IMR-90 (cell line): ENCODE measurements at regions not wholly inside any gene's neighbourhood (a gene's known extent, or its start where the extent isn't known, plus 50 kb on each side); places are given as distances from the start of the nearest gene placed in this dataset.

Source experiments
- ATAC-seq: fragments of 200-7000 bp; cut with Tn5 transposase; 2 replicates; pipeline ENCODE4 v1.9.1; 2020; ENCODE audit warnings: low read depth, mild to moderate bottlenecking, moderate library complexity
- BruUV-seq: library from RNA; stranded (reverse); fragments of 400-500 nt; replicated peaks from 2 replicates; lab custom pipeline; 2021; lab: Mats Ljungman, UMichigan
- CTCF ChIA-PET: fragments of 300-600 bp; formaldehyde crosslinking; extraction: SDS; loops from one replicate; lab custom pipeline; 2021; ENCODE audit warnings: antibody characterized with exemption; lab: Yijun Ruan, JAX
- POLR2A ChIA-PET: fragments of 300-600 bp; sonication (Branson Sonifier 250); formaldehyde crosslinking; loops from one replicate; lab custom pipeline; 2022; ENCODE audit warnings: antibody characterized with exemption; ENCODE audit not compliant: unreplicated experiment; lab: Charles Lee
- DNase-seq: peaks from one replicate; pipeline ENCODE4 v3.0.0; 2013
- H2AFZ ChIP-seq: replicated peaks from 2 replicates; pipeline ENCODE3; 2013; ENCODE audit warnings: low read length, mild to moderate bottlenecking; ENCODE audit not compliant: poor library complexity
- H2AK5ac ChIP-seq: 2 replicates; pipeline ENCODE4 v1.6.1; 2013; ENCODE audit warnings: low read depth, low read length, inconsistent platforms
- H2AK9ac ChIP-seq: replicated peaks from 2 replicates; pipeline ENCODE3; 2013; ENCODE audit warnings: mild to moderate bottlenecking, low read depth, low read length, moderate library complexity; ENCODE audit not compliant: poor library complexity
- H2BK120ac ChIP-seq: 2 replicates; pipeline ENCODE4 v1.6.1; 2013; ENCODE audit warnings: low read depth, low read length, inconsistent platforms
- H2BK15ac ChIP-seq: 3 replicates; pipeline ENCODE4 v1.6.1; 2013; ENCODE audit warnings: low read depth, low read length, inconsistent platforms
- H2BK20ac ChIP-seq: 2 replicates; pipeline ENCODE4 v1.6.1; 2013; ENCODE audit warnings: low read depth, mild to moderate bottlenecking, inconsistent platforms, low read length, moderate library complexity
- H2BK5ac ChIP-seq: 2 replicates; pipeline ENCODE4 v1.6.1; 2013; ENCODE audit warnings: mild to moderate bottlenecking, low read depth, low read length, inconsistent platforms; ENCODE audit not compliant: poor library complexity, severe bottlenecking
- H3K14ac ChIP-seq: replicated peaks from 2 replicates; pipeline ENCODE4 v1.6.1; 2013; ENCODE audit warnings: low read depth, low read length, inconsistent platforms
- H3K18ac ChIP-seq: 2 replicates; pipeline ENCODE4 v1.6.1; 2013; ENCODE audit warnings: low read depth, low read length, control low read depth
- H3K23ac ChIP-seq: 2 replicates; pipeline ENCODE4 v1.6.1; 2013; ENCODE audit warnings: low read depth, low read length, inconsistent platforms
- H3K27ac ChIP-seq: 2 replicates; pipeline ENCODE4 v1.5.1; 2013; ENCODE audit warnings: mild to moderate bottlenecking, control low read depth, low read length; ENCODE audit not compliant: insufficient read depth
- H3K27me3 ChIP-seq: 2 replicates; pipeline ENCODE4 v1.6.1; 2013; ENCODE audit warnings: low read length; ENCODE audit not compliant: control insufficient read depth, insufficient read depth
- H3K36me3 ChIP-seq: 2 replicates; pipeline ENCODE4 v1.6.1; 2013; ENCODE audit warnings: low read length, mixed read lengths; ENCODE audit not compliant: control insufficient read depth, insufficient read depth
- H3K4ac ChIP-seq: 2 replicates; pipeline ENCODE4 v1.6.1; 2013; ENCODE audit warnings: low read depth, low read length, inconsistent platforms
- H3K4me1 ChIP-seq: 2 replicates; pipeline ENCODE4 v1.6.1; 2013; ENCODE audit warnings: low read length, mixed read lengths; ENCODE audit not compliant: control insufficient read depth, insufficient read depth
- H3K4me2 ChIP-seq: 2 replicates; pipeline ENCODE4 v1.6.1; 2013; ENCODE audit warnings: low read depth, mild to moderate bottlenecking, control low read depth, low read length, moderate library complexity
- H3K4me3 ChIP-seq: 2 replicates; pipeline ENCODE4 v1.5.1; 2013; ENCODE audit warnings: low read depth, mild to moderate bottlenecking, control low read depth, low read length, moderate library complexity; ENCODE audit not compliant: insufficient read depth
- H3K56ac ChIP-seq: 2 replicates; pipeline ENCODE4 v1.6.1; 2013; ENCODE audit warnings: low read length, inconsistent platforms; ENCODE audit not compliant: insufficient read depth; ENCODE audit errors: extremely low read depth
- H3K79me1 ChIP-seq, 2 experiments: 2 replicates each; pipeline ENCODE4 v1.6.1; 2013; ENCODE audit warnings: low read length in 2 of 2, inconsistent platforms in 1 of 2, low read depth in 1 of 2
- H3K9ac ChIP-seq: 2 replicates; pipeline ENCODE4 v1.6.1; 2013; ENCODE audit warnings: low read depth, low read length, control low read depth
- H3K9me1 ChIP-seq: 2 replicates; pipeline ENCODE4 v1.6.1; 2013; ENCODE audit warnings: low read length, inconsistent platforms; ENCODE audit not compliant: insufficient read depth
- H3K9me3 ChIP-seq: 2 replicates; pipeline ENCODE4 v1.6.1; 2013; ENCODE audit warnings: low read length; ENCODE audit not compliant: control insufficient read depth, insufficient read depth
- H4K20me1 ChIP-seq: 2 replicates; pipeline ENCODE4 v1.6.1; 2013; ENCODE audit warnings: low read length, inconsistent platforms; ENCODE audit not compliant: insufficient read depth
- H4K5ac ChIP-seq: 2 replicates; pipeline ENCODE4 v1.6.1; 2013; ENCODE audit warnings: mild to moderate bottlenecking, low read depth, low read length, control low read depth
- H4K8ac ChIP-seq, 2 experiments: 2 replicates each; pipeline ENCODE4 v1.6.1; 2013; ENCODE audit warnings: low read depth in 2 of 2, low read length in 2 of 2, control low read depth in 1 of 2, inconsistent platforms in 1 of 2
- H4K91ac ChIP-seq: 2 replicates; pipeline ENCODE4 v1.6.1; 2013; ENCODE audit warnings: low read depth, low read length, inconsistent platforms; ENCODE audit not compliant: insufficient read depth
- BHLHE40 ChIP-seq: fragments of 150-350 bp; IDR thresholded peaks from 2 replicates; pipeline ENCODE4 v1.6.1; 2016; ENCODE audit warnings: mild to moderate bottlenecking, low read depth, low read length
- CEBPB ChIP-seq: IDR thresholded peaks from 2 replicates; pipeline ENCODE4 v1.6.1; 2012; ENCODE audit warnings: low read depth, low read length, improper control_type of control experiment
- MAFK ChIP-seq: IDR thresholded peaks from 2 replicates; pipeline ENCODE4 v1.6.1; 2012; ENCODE audit warnings: low read depth, low read length, improper control_type of control experiment
- MXI1 ChIP-seq: IDR thresholded peaks from 2 replicates; pipeline ENCODE4 v1.6.1; 2012; ENCODE audit warnings: low read depth, mild to moderate bottlenecking, low read length, moderate library complexity, borderline replicate concordance
- NFE2L2 ChIP-seq: fragments of 150-350 bp; IDR thresholded peaks from 2 replicates; pipeline ENCODE4 v1.6.1; 2016; ENCODE audit warnings: low read depth, mild to moderate bottlenecking, low read length
- RAD21 ChIP-seq: IDR thresholded peaks from 2 replicates; pipeline ENCODE4 v1.6.1; 2012; ENCODE audit warnings: low read length, improper control_type of control experiment
- RCOR1 ChIP-seq: IDR thresholded peaks from 2 replicates; pipeline ENCODE4 v1.6.1; 2012; ENCODE audit warnings: mild to moderate bottlenecking, low read length, improper control_type of control experiment; ENCODE audit not compliant: insufficient replicate concordance
- RFX5 ChIP-seq: IDR thresholded peaks from 2 replicates; pipeline ENCODE4 v1.8.0; 2012; ENCODE audit warnings: low read depth, mild to moderate bottlenecking, low read length, moderate library complexity
- WGBS, 2 experiments: methylation state at CpG; one replicate each; pipeline versions ENCODE4 v1.1.5 to v1.1.7; 2013; ENCODE audit warnings: missing lambda C conversion rate in 2 of 2; ENCODE audit not compliant: insufficient read length in 1 of 2; ENCODE audit errors: extremely low coverage in 2 of 2; 5-methylcytosine and 5-hydroxymethylcytosine counted together
- dilution Hi-C: fragments of 300-500 bp; cut with HindIII; formaldehyde crosslinking; loops from one replicate; pipeline ENCODE4 v1.14.3; 2018; ENCODE audit warnings: low sequenced_read_pairs; ENCODE audit not compliant: unreplicated experiment
- in situ Hi-C: fragments of 300-500 bp; cut with MboI; formaldehyde crosslinking; loops from 3 replicates; pipeline ENCODE4 v1.14.3; 2019; ENCODE audit warnings: low sequenced_read_pairs, inconsistent platforms, mixed read lengths
- intact Hi-C: fragments of 100-400 bp; cut with micrococcal nuclease; formaldehyde crosslinking; loops from 2 replicates; pipeline ENCODE4 v1.10.0; 2022
- TF ChIP-seq, protein P1 (sequence below): fragments of 150-350 bp; IDR thresholded peaks from 2 replicates; pipeline ENCODE4 v1.6.1; 2016; ENCODE audit warnings: low read depth, mild to moderate bottlenecking, low read length, moderate library complexity, borderline replicate concordance

DNA sequence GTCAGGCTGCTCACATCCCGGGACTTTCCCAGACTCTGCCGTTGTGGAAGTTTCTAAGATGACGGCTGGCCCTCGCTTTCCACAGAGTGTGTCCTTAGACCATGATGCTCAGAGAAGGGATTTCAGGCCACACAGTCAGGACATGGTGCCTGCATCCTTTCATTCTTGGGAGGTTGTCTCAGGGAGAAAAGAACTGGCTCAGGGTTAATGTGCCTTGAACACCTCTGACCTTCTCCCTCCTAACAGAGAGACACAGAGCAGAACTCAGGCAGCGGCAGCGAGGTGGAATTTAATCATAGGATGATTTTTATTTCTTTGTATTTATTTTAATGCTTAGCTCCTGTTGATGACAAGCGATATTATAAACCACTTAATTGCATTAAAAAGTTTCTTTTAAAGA, 96.9 kb upstream of the ATP2B2 start:
- Histone ChIP-seq H4K20me1 (no peaks in the 10 kb centered on the region), H3K9ac (no peak overlapping the region), H3K4ac (no peak overlapping the region), H4K5ac (no peak overlapping the region), H2AK9ac (no peak overlapping the region), H2BK120ac (no peak overlapping the region), H3K9me3 (no peaks in the 10 kb centered on the region), H3K56ac (no peak overlapping the region), H4K91ac (no peak overlapping the region), H3K27ac (no peak overlapping the region), H3K4me1 (no peaks in the 10 kb centered on the region), H3K79me1 (no peaks in the 10 kb centered on the region), H2BK20ac (no peak overlapping the region), H3K9me1 (no peaks in the 10 kb centered on the region), H3K27me3 (peaks cover 2% of the 10 kb centered on the region), H2BK5ac (no peak overlapping the region), H3K36me3 (no peaks in the 10 kb centered on the region), H3K18ac (no peak overlapping the region), H3K23ac (no peak overlapping the region), H3K4me3 (no peak overlapping the region), H3K4me2 (no peak overlapping the region), H2BK15ac (no peak overlapping the region), H4K8ac (no peak overlapping the region), H2AK5ac (no peak overlapping the region), H3K14ac (no peak overlapping the region), H2AFZ (no peak overlapping the region)
- in situ Hi-C loops (no loop called here), dilution Hi-C loops (no loop called here), intact Hi-C loops (no loop called here)
- no peak for DNase-seq
- CTCF ChIA-PET = no interaction called here
- no peak for ATAC-seq
- no peak for TF ChIP-seq RCOR1
- TF ChIP-seq CEBPB = no peak
- TF ChIP-seq, protein P1, sequence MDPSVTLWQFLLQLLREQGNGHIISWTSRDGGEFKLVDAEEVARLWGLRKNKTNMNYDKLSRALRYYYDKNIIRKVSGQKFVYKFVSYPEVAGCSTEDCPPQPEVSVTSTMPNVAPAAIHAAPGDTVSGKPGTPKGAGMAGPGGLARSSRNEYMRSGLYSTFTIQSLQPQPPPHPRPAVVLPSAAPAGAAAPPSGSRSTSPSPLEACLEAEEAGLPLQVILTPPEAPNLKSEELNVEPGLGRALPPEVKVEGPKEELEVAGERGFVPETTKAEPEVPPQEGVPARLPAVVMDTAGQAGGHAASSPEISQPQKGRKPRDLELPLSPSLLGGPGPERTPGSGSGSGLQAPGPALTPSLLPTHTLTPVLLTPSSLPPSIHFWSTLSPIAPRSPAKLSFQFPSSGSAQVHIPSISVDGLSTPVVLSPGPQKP = no peak
- TF ChIP-seq RAD21 = no peak
- TF ChIP-seq NFE2L2 = no peak
- TF ChIP-seq MAFK = no peak
- TF ChIP-seq MXI1 = no peak
- no peak for TF ChIP-seq RFX5
- TF ChIP-seq BHLHE40 = no peak
- WGBS, 2 experiments = no CpG with 5 or more reads among the region's 7 CpGs
- no TSS peak for BruUV-seq
- POLR2A ChIA-PET = no interaction called here
